DND-41 (cell line): ENCODE measurements at regions not wholly inside any gene's neighbourhood (a gene's known extent, or its start where the extent isn't known, plus 50 kb on each side); places are given as distances from the start of the nearest gene placed in this dataset.

ENCODE experiments used
- ATAC-seq: fragments of 200-7000 bp; cut with Tn5 transposase; 3 replicates; pipeline ENCODE4 v1.9.1; 2021; ENCODE audit warnings: low read depth; ENCODE audit not compliant: insufficient read depth
- DNase-seq: peaks from one replicate; pipeline ENCODE4 v3.0.0-alpha.2; 2020
- H2AFZ ChIP-seq: 2 replicates; pipeline ENCODE4 v1.6.0; 2012; ENCODE audit warnings: low read depth, low read length
- H3K27ac ChIP-seq: 2 replicates; pipeline ENCODE4 v1.5.1; 2012; ENCODE audit warnings: low read length, inconsistent platforms
- H3K27me3 ChIP-seq: fragments of 200-600 bp; sonication (generic); 2 replicates; pipeline ENCODE4 v1.6.0; 2012; ENCODE audit warnings: low read length, mild to moderate bottlenecking, inconsistent platforms; ENCODE audit not compliant: insufficient read depth, poor library complexity
- H3K36me3 ChIP-seq: 2 replicates; pipeline ENCODE4 v1.5.1; 2012; ENCODE audit warnings: low read length, inconsistent platforms; ENCODE audit not compliant: insufficient read depth
- H3K4me1 ChIP-seq: 2 replicates; pipeline ENCODE4 v1.5.1; 2012; ENCODE audit warnings: mild to moderate bottlenecking, low read length; ENCODE audit not compliant: insufficient read depth
- H3K4me2 ChIP-seq: 2 replicates; pipeline ENCODE4 v1.6.0; 2012; ENCODE audit warnings: mild to moderate bottlenecking, moderate library complexity, low read length, inconsistent platforms; ENCODE audit not compliant: insufficient read depth
- H3K4me3 ChIP-seq, 2 experiments: fragments of 200-600 bp in 1 of 2; shearing (Covaris generic) in 1 of 2; 2 replicates each; pipeline ENCODE4 v1.5.1; 2012 to 2016; ENCODE audit warnings: inconsistent platforms in 2 of 2, low read length in 2 of 2, mild to moderate bottlenecking in 2 of 2, low read depth in 1 of 2, moderate library complexity in 1 of 2
- H3K79me2 ChIP-seq: 2 replicates; pipeline ENCODE4 v1.6.0; 2012; ENCODE audit warnings: low read length, inconsistent platforms; ENCODE audit not compliant: insufficient read depth
- H3K9ac ChIP-seq: 2 replicates; pipeline ENCODE4 v1.6.0; 2012; ENCODE audit warnings: low read depth, mild to moderate bottlenecking, inconsistent platforms, low read length, moderate library complexity
- H3K9me3 ChIP-seq: 2 replicates; pipeline ENCODE4 v1.5.1; 2012; ENCODE audit warnings: low read length, moderate library complexity, mild to moderate bottlenecking, inconsistent platforms; ENCODE audit not compliant: insufficient read depth, severe bottlenecking
- H4K20me1 ChIP-seq: 2 replicates; pipeline ENCODE4 v1.6.0; 2012; ENCODE audit warnings: low read length; ENCODE audit not compliant: insufficient read depth
- CTCF ChIP-seq: IDR thresholded peaks from 2 replicates; pipeline ENCODE4 v1.5.1; 2012; ENCODE audit warnings: borderline replicate concordance, low read length, moderate library complexity, mild to moderate bottlenecking; ENCODE audit not compliant: poor library complexity, severe bottlenecking; ENCODE audit errors: extremely low read depth
- EZH2 ChIP-seq: IDR thresholded peaks from 3 replicates; pipeline ENCODE4 v1.6.1; 2012; ENCODE audit warnings: borderline replicate concordance, low read depth, mild to moderate bottlenecking, moderate library complexity, low read length, inconsistent platforms; ENCODE audit not compliant: severe bottlenecking

- H3K9ac ChIP-seq, result no peak overlapping the region
- H3K9me3 ChIP-seq, result no peaks in the 10 kb centered on the region
- DNase-seq, result no peak
- no peak overlapping the region for H3K27ac ChIP-seq
- ATAC-seq, result no peak
- H3K27me3 ChIP-seq, result no peaks in the 10 kb centered on the region
- no peaks in the 10 kb centered on the region for H3K79me2 ChIP-seq
- no peak overlapping the region for H3K4me3 ChIP-seq
- no peaks in the 10 kb centered on the region for H4K20me1 ChIP-seq
- H3K36me3 ChIP-seq, result no peaks in the 10 kb centered on the region
- TF ChIP-seq CTCF, result no peak
- no peak for TF ChIP-seq EZH2
- no peaks in the 10 kb centered on the region for H3K4me1 ChIP-seq
- H2AFZ ChIP-seq, result no peak overlapping the region
- no peak overlapping the region for H3K4me2 ChIP-seq
These were observed 522.9 kb downstream of the NOVA1 start for GRCh38 chr14:26074892-26075291.

GRCh38 chr14:26070443-26070842 is 527.4 kb downstream of the NOVA1 start:
- no peak for TF ChIP-seq EZH2
- no peak for TF ChIP-seq CTCF
- DNase-seq, result no peak
- ATAC-seq, result no peak
- no peaks in the 10 kb centered on the region for H4K20me1 ChIP-seq
- H3K9ac ChIP-seq, result no peak overlapping the region
- no peaks in the 10 kb centered on the region for H3K4me1 ChIP-seq
- no peak overlapping the region for H3K4me3 ChIP-seq
- no peak overlapping the region for H3K27ac ChIP-seq
- no peaks in the 10 kb centered on the region for H3K9me3 ChIP-seq
- H3K27me3 ChIP-seq, result no peaks in the 10 kb centered on the region
- H3K36me3 ChIP-seq, result no peaks in the 10 kb centered on the region
- H3K79me2 ChIP-seq, result no peaks in the 10 kb centered on the region
- H2AFZ ChIP-seq, result no peak overlapping the region
- no peak overlapping the region for H3K4me2 ChIP-seq

- H3K9ac ChIP-seq, result no peak overlapping the region
- H2AFZ ChIP-seq, result no peak overlapping the region
- H3K36me3 ChIP-seq, result no peaks in the 10 kb centered on the region
- no peak for TF ChIP-seq EZH2
- TF ChIP-seq CTCF, result no peak
- H4K20me1 ChIP-seq, result no peaks in the 10 kb centered on the region
- H3K4me2 ChIP-seq, result no peak overlapping the region
- no peak overlapping the region for H3K4me3 ChIP-seq
- no peak for DNase-seq
- no peak for ATAC-seq
- H3K27ac ChIP-seq, result no peak overlapping the region
- H3K27me3 ChIP-seq, result no peaks in the 10 kb centered on the region
- no peaks in the 10 kb centered on the region for H3K4me1 ChIP-seq
- H3K79me2 ChIP-seq, result no peaks in the 10 kb centered on the region
- no peaks in the 10 kb centered on the region for H3K9me3 ChIP-seq
These were observed 529.9 kb downstream of the NOVA1 start for GRCh38 chr14:26067786-26068459.
